ENCODE measurements at regions not wholly inside any gene's neighbourhood (a gene's known extent, or its start where the extent isn't known, plus 50 kb on each side); places are given as distances from the start of the nearest gene placed in this dataset.

DNA sequence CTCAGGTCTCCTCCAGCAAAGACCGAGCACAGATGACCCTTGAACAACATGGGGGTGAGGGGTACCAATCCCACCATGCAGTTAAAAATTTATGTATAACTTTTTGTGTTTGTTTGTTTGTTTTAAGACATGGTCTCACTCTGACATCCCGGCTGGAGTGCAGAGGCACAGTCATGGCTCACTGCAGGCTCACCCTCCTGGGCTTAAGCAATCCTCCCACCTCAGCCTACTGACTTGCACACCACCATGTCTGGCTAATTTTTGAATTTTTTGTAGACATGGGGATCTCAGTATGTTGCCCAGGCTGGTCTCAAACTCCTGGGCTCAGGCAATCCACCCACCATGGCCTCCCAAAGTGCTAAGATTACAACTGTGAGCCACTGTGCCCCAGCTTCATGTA is 231.0 kb upstream of the PIK3R1 start:
- no peak overlapping the region for H3K27ac ChIP-seq (ENCODE audit: low read depth in 2 of 2, low read length in 1 of 2)
- TF ChIP-seq, protein P1, sequence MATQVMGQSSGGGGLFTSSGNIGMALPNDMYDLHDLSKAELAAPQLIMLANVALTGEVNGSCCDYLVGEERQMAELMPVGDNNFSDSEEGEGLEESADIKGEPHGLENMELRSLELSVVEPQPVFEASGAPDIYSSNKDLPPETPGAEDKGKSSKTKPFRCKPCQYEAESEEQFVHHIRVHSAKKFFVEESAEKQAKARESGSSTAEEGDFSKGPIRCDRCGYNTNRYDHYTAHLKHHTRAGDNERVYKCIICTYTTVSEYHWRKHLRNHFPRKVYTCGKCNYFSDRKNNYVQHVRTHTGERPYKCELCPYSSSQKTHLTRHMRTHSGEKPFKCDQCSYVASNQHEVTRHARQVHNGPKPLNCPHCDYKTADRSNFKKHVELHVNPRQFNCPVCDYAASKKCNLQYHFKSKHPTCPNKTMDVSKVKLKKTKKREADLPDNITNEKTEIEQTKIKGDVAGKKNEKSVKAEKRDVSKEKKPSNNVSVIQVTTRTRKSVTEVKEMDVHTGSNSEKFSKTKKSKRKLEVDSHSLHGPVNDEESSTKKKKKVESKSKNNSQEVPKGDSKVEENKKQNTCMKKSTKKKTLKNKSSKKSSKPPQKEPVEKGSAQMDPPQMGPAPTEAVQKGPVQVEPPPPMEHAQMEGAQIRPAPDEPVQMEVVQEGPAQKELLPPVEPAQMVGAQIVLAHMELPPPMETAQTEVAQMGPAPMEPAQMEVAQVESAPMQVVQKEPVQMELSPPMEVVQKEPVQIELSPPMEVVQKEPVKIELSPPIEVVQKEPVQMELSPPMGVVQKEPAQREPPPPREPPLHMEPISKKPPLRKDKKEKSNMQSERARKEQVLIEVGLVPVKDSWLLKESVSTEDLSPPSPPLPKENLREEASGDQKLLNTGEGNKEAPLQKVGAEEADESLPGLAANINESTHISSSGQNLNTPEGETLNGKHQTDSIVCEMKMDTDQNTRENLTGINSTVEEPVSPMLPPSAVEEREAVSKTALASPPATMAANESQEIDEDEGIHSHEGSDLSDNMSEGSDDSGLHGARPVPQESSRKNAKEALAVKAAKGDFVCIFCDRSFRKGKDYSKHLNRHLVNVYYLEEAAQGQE (IDR thresholded peaks at IDR 0.05; ENCODE audit: low read depth, low read length), result no peak
- TF ChIP-seq NFIC (IDR thresholded peaks at IDR 0.05; ENCODE audit: borderline replicate concordance), result no peak
- TF ChIP-seq, protein P2, sequence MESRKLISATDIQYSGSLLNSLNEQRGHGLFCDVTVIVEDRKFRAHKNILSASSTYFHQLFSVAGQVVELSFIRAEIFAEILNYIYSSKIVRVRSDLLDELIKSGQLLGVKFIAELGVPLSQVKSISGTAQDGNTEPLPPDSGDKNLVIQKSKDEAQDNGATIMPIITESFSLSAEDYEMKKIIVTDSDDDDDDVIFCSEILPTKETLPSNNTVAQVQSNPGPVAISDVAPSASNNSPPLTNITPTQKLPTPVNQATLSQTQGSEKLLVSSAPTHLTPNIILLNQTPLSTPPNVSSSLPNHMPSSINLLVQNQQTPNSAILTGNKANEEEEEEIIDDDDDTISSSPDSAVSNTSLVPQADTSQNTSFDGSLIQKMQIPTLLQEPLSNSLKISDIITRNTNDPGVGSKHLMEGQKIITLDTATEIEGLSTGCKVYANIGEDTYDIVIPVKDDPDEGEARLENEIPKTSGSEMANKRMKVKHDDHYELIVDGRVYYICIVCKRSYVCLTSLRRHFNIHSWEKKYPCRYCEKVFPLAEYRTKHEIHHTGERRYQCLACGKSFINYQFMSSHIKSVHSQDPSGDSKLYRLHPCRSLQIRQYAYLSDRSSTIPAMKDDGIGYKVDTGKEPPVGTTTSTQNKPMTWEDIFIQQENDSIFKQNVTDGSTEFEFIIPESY (IDR thresholded peaks at IDR 0.05; ENCODE audit: borderline replicate concordance, low read depth), result no peak
- TF ChIP-seq FOXM1 (IDR thresholded peaks at IDR 0.05; ENCODE audit: low read depth), result no peak
- TF ChIP-seq EZH2phosphoT487 (IDR thresholded peaks at IDR 0.05; ENCODE audit: borderline replicate concordance, low read depth), result no peak
- no peak for TF ChIP-seq RFX5 (IDR thresholded peaks at IDR 0.05; ENCODE audit: low read length)
- TF ChIP-seq, protein P3, sequence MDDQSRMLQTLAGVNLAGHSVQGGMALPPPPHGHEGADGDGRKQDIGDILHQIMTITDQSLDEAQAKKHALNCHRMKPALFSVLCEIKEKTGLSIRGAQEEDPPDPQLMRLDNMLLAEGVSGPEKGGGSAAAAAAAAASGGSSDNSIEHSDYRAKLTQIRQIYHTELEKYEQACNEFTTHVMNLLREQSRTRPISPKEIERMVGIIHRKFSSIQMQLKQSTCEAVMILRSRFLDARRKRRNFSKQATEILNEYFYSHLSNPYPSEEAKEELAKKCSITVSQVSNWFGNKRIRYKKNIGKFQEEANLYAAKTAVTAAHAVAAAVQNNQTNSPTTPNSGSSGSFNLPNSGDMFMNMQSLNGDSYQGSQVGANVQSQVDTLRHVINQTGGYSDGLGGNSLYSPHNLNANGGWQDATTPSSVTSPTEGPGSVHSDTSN (IDR thresholded peaks at IDR 0.05), result no peak
- TF ChIP-seq SIN3A (IDR thresholded peaks at IDR 0.05; ENCODE audit: borderline replicate concordance, low read depth, low read length), result no peak
- TF ChIP-seq RCOR1 (IDR thresholded peaks at IDR 0.05; ENCODE audit: low read length), result no peak
- TF ChIP-seq RXRA (IDR thresholded peaks at IDR 0.05; ENCODE audit: borderline replicate concordance, low read depth), result no peak
- TF ChIP-seq GABPA (IDR thresholded peaks at IDR 0.05; ENCODE audit: low read depth), result no peak
- TF ChIP-seq MEF2A (IDR thresholded peaks at IDR 0.05; ENCODE audit: borderline replicate concordance, low read depth), result no peak
- TF ChIP-seq NRF1 (IDR thresholded peaks at IDR 0.05; ENCODE audit: low read depth, low read length), result no peak
- H3K9me2 ChIP-seq, result no peaks in the 10 kb centered on the region
- ChIA-PET POLR2A (no interaction called here), CTCF (no interaction called here)
- H3K36me3 ChIP-seq (replicated peaks in 1 of 2; ENCODE audit: control insufficient read depth in 1 of 2, insufficient read depth in 2 of 2, low read length in 1 of 2), result no peaks in the 10 kb centered on the region
- no peaks in the 10 kb centered on the region for H3K27me3 ChIP-seq (ENCODE audit: insufficient read depth)
- peaks cover 7% of the 10 kb centered on the region for H3F3A ChIP-seq (replicated peaks; ENCODE audit: insufficient read depth)
- H4K20me1 ChIP-seq (ENCODE audit: insufficient read depth), result no peaks in the 10 kb centered on the region
- no peaks in the 10 kb centered on the region for H3K79me2 ChIP-seq (ENCODE audit: insufficient read depth)
- WGBS (ENCODE audit: low lambda C conversion rate), result 82% methylated on average over 2 of the region's 2 CpGs
- H3K4me3 ChIP-seq (ENCODE audit: low read depth in 2 of 2, low read length in 1 of 2), result no peak overlapping the region
- no peak overlapping the region for H3K4me2 ChIP-seq
- no peaks in the 10 kb centered on the region for H3K9me3 ChIP-seq
- no peak overlapping the region for H3K9ac ChIP-seq
- H2AFZ ChIP-seq (ENCODE audit: low read depth), result no peak overlapping the region
- no peak for DNase-seq
- H3K4me1 ChIP-seq (ENCODE audit: control insufficient read depth in 1 of 2, insufficient read depth in 2 of 2, low read depth in 1 of 2, low read length in 1 of 2), result 0 out of 4 replicates have a peak, but pooled peaks cover 0 to 10% of the 10 kb centered on the region in 2 experiments
